Prostate gland (tissue), 2 donors: ENCODE measurements at regions not wholly inside any gene's neighbourhood (a gene's known extent, or its start where the extent isn't known, plus 50 kb on each side); places are given as distances from the start of the nearest gene placed in this dataset.

Experiments
- DNase-seq: peaks from one replicate; pipeline ENCODE4 v3.0.0-alpha.2; 2019; ENCODE audit warnings: low spot score
- H3K27ac ChIP-seq, 2 donors: fragments of 200-600 bp; sonication (generic); 2 replicates each; pipeline ENCODE4 v1.5.1; 2017 to 2019
- H3K27me3 ChIP-seq: fragments of 200-600 bp; sonication (generic); replicated peaks from 2 replicates; pipeline ENCODE4 v1.5.1; 2019; ENCODE audit not compliant: insufficient read depth
- H3K36me3 ChIP-seq, 2 donors: fragments of 200-600 bp; sonication (generic); 1 replicate in 1 of 2; 2 replicates in 1 of 2; pipeline versions ENCODE4 v1.5.1 to v1.8.1; 2017 to 2019
- H3K4me1 ChIP-seq: fragments of 200-600 bp; sonication (generic); replicated peaks from 2 replicates; pipeline ENCODE4 v1.5.1; 2019
- H3K4me3 ChIP-seq, 2 donors: fragments of 200-600 bp; sonication (generic); 2 replicates each; pipeline ENCODE4 v1.5.1; 2017 to 2019
- H3K9me3 ChIP-seq: fragments of 200-600 bp; sonication (generic); 2 replicates; pipeline ENCODE4 v1.5.1; 2017
- POLR2A ChIP-seq: fragments of 450-650 bp; IDR thresholded peaks from one replicate; pipeline ENCODE4 v1.6.1; 2016; ENCODE audit warnings: antibody characterized with exemption, mild to moderate bottlenecking
- POLR2AphosphoS5 ChIP-seq: sonication (generic); formaldehyde crosslinking; IDR thresholded peaks from one replicate; pipeline ENCODE4 v1.6.1; 2017; ENCODE audit warnings: antibody characterized with exemption
- WGBS: methylation state at CpG from one replicate; pipeline ENCODE4 v1.1.5; 2018; 5-methylcytosine and 5-hydroxymethylcytosine counted together
- intact Hi-C: fragments of 100-400 bp; cut with DNase I; formaldehyde crosslinking; loops from one replicate; pipeline ENCODE4 v1.14.2; 2022
- TF ChIP-seq, protein P1 (sequence below), 4 experiments: fragments of 200-600 bp in 2 of 4; fragments of 450-650 bp in 2 of 4; sonication (generic) in 2 of 4; IDR thresholded peaks; 1 replicate in 3 of 4; 2 replicates in 1 of 4; pipeline ENCODE4 v1.5.1; 2016 to 2019; ENCODE audit warnings: antibody characterized with exemption in 4 of 4, mild to moderate bottlenecking in 2 of 4, moderate library complexity in 2 of 4

GRCh38 chr5:82684659-82685058 is 392.5 kb downstream of the TMEM167A start:
- Histone ChIP-seq H3K4me3 (no peak overlapping the region), H3K27ac (no peak overlapping the region), H3K9me3 (no peaks in the 10 kb centered on the region), H3K4me1 (no peaks in the 10 kb centered on the region), H3K36me3 (no peaks in the 10 kb centered on the region), H3K27me3 (no peaks in the 10 kb centered on the region)
- intact Hi-C loops = no loop called here
- TF ChIP-seq, protein P1, sequence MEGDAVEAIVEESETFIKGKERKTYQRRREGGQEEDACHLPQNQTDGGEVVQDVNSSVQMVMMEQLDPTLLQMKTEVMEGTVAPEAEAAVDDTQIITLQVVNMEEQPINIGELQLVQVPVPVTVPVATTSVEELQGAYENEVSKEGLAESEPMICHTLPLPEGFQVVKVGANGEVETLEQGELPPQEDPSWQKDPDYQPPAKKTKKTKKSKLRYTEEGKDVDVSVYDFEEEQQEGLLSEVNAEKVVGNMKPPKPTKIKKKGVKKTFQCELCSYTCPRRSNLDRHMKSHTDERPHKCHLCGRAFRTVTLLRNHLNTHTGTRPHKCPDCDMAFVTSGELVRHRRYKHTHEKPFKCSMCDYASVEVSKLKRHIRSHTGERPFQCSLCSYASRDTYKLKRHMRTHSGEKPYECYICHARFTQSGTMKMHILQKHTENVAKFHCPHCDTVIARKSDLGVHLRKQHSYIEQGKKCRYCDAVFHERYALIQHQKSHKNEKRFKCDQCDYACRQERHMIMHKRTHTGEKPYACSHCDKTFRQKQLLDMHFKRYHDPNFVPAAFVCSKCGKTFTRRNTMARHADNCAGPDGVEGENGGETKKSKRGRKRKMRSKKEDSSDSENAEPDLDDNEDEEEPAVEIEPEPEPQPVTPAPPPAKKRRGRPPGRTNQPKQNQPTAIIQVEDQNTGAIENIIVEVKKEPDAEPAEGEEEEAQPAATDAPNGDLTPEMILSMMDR (IDR thresholded peaks at IDR 0.05) = no peak
- TF ChIP-seq POLR2AphosphoS5 (no peak), POLR2A (no peak)
- 71% methylated on average over 2 of the region's 2 CpGs for WGBS
- DNase-seq = no peak

DNA sequence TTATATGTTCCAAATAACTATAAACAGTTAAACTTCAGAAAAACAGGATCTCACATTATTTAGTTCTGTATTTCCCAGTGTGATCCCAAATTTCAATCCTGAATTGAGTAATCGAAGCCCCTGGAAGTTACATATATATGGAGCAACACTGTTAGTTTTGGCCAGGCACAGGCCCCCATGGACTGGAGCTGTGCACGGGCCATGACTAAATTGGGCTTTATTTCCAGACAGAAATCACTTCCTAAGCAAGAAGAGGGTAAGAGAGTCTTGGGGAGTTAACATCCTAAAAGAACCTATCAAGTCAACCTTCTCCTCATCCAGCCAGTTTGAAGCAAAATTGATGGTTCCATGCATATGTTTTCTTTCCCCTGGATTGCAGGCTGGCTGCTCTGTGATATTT is 393.0 kb downstream of the TMEM167A start:
- TF ChIP-seq, protein P1 (IDR thresholded peaks at IDR 0.05) = no peak
- TF ChIP-seq POLR2A (no peak), POLR2AphosphoS5 (no peak)
- intact Hi-C loops = no loop called here
- H3K36me3 ChIP-seq = no peaks in the 10 kb centered on the region
- H3K4me1 ChIP-seq = no peaks in the 10 kb centered on the region
- H3K27me3 ChIP-seq = no peaks in the 10 kb centered on the region
- no peak for DNase-seq
- WGBS = 86% methylated on average over 2 of the region's 2 CpGs
- no peak overlapping the region for H3K27ac ChIP-seq
- no peaks in the 10 kb centered on the region for H3K9me3 ChIP-seq
- no peak overlapping the region for H3K4me3 ChIP-seq

GRCh38 chr5:82679660-82680059 is 397.5 kb downstream of the TMEM167A start:
- Histone ChIP-seq H3K4me1 (no peaks in the 10 kb centered on the region), H3K4me3 (no peak overlapping the region), H3K9me3 (no peaks in the 10 kb centered on the region), H3K27ac (no peak overlapping the region), H3K36me3 (no peaks in the 10 kb centered on the region), H3K27me3 (no peaks in the 10 kb centered on the region)
- DNase-seq = no peak
- intact Hi-C loops = no loop called here
- 46% methylated on average over 4 of the region's 4 CpGs for WGBS
- no peak for TF ChIP-seq POLR2AphosphoS5
- TF ChIP-seq POLR2A = no peak
- TF ChIP-seq, protein P1 (IDR thresholded peaks at IDR 0.05) = no peak

DNA sequence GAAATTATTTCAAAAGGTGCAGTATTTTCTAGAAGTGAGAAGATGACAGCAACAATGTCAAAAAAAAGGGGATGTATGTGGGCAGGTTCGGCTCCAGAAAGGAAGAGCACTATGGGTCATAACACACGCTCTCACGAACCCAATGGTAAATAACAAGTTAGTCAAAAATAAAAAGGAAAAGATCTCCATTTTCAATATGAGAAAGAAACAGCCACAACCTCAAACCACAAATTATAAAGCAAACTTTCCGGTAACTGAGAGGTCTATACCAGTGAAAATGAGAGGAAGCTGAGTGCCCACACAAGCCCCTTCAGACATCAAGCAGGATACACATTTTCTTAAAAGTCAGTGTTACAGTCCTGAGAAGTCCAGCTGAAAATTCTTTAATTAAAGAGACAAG is 398.5 kb upstream of the RPS23 start:
- no peak overlapping the region for H3K27ac ChIP-seq
- H3K4me3 ChIP-seq = no peak overlapping the region
- intact Hi-C loops = no loop called here
- H3K27me3 ChIP-seq = no peaks in the 10 kb centered on the region
- no peaks in the 10 kb centered on the region for H3K36me3 ChIP-seq
- H3K9me3 ChIP-seq = no peaks in the 10 kb centered on the region
- WGBS = 92% methylated on average over 4 of the region's 4 CpGs
- no peak for DNase-seq
- TF ChIP-seq POLR2AphosphoS5 = no peak
- TF ChIP-seq POLR2A = no peak
- TF ChIP-seq, protein P1 (IDR thresholded peaks at IDR 0.05) = no peak
- no peaks in the 10 kb centered on the region for H3K4me1 ChIP-seq

- Histone ChIP-seq H3K27me3 (no peaks in the 10 kb centered on the region), H3K9me3 (no peaks in the 10 kb centered on the region), H3K27ac (no peak overlapping the region), H3K4me3 (no peak overlapping the region), H3K36me3 (no peaks in the 10 kb centered on the region), H3K4me1 (no peaks in the 10 kb centered on the region)
- TF ChIP-seq POLR2AphosphoS5 (no peak), POLR2A (no peak)
- TF ChIP-seq, protein P1 (IDR thresholded peaks at IDR 0.05) = no peak
- intact Hi-C loops = no loop called here
- DNase-seq = no peak
- WGBS = 90% methylated on average over 1 of the region's 1 CpG
Measured at GRCh38 chr5:82674671-82675070, 396.5 kb upstream of the RPS23 start.
